ENCODE measurements at regions not wholly inside any gene's neighbourhood (a gene's known extent, or its start where the extent isn't known, plus 50 kb on each side); places are given as distances from the start of the nearest gene placed in this dataset.

GRCh38 chr5:53250201-53250550 lies 140.6 kb upstream of the MOCS2 start:
- Histone ChIP-seq H3K9me3 (ENCODE audit: control insufficient read depth in 2 of 2, insufficient read depth in 1 of 2, low read depth in 1 of 2, low read length in 1 of 2) (no peaks in the 10 kb centered on the region), H3K4me1 (ENCODE audit: control insufficient read depth in 3 of 3, insufficient read depth in 2 of 3, low read depth in 1 of 3, low read length in 2 of 3) (no peaks in the 10 kb centered on the region), H3K27me3 (ENCODE audit: control insufficient read depth in 3 of 3, insufficient read depth in 3 of 3, low read length in 3 of 3) (no peaks in the 10 kb centered on the region), H3K4me3 (ENCODE audit: low read depth in 1 of 3, low read length in 3 of 3) (no peak overlapping the region), H3K27ac (ENCODE audit: low read depth in 1 of 3, low read length in 2 of 3) (no peak overlapping the region), H3K36me3 (ENCODE audit: control insufficient read depth in 3 of 3, insufficient read depth in 2 of 3, low read depth in 1 of 3, low read length in 3 of 3) (no peaks in the 10 kb centered on the region)
- FAIRE-seq (no peak), DNase-seq (no peak)
- 82 to 96% (median 86%) methylated on average over 2 of the region's 2 CpGs for WGBS, 3 donors

- WGBS, 3 donors: 33 to 57% (median 33%) methylated on average over 2 of the region's 2 CpGs
- no peak overlapping the region for H3K4me3 ChIP-seq (ENCODE audit: low read depth in 1 of 3, low read length in 3 of 3)
- H3K9me3 ChIP-seq (ENCODE audit: control insufficient read depth in 2 of 2, insufficient read depth in 1 of 2, low read depth in 1 of 2, low read length in 1 of 2): no peaks in the 10 kb centered on the region
- no peak overlapping the region for H3K27ac ChIP-seq (ENCODE audit: low read depth in 1 of 3, low read length in 2 of 3)
- no peak for FAIRE-seq
- H3K4me1 ChIP-seq (ENCODE audit: control insufficient read depth in 3 of 3, insufficient read depth in 2 of 3, low read depth in 1 of 3, low read length in 2 of 3): no peaks in the 10 kb centered on the region
- DNase-seq: no peak
- H3K36me3 ChIP-seq (ENCODE audit: control insufficient read depth in 3 of 3, insufficient read depth in 2 of 3, low read depth in 1 of 3, low read length in 3 of 3): no peaks in the 10 kb centered on the region
- H3K27me3 ChIP-seq (ENCODE audit: control insufficient read depth in 3 of 3, insufficient read depth in 3 of 3, low read length in 3 of 3): no peaks in the 10 kb centered on the region
These were observed 143.9 kb upstream of the MOCS2 start for GRCh38 chr5:53253421-53253871.

- H3K36me3 ChIP-seq (ENCODE audit: control insufficient read depth in 3 of 3, insufficient read depth in 2 of 3, low read depth in 1 of 3, low read length in 3 of 3): no peaks in the 10 kb centered on the region
- FAIRE-seq (no peak), DNase-seq (no peak)
- no peaks in the 10 kb centered on the region for H3K9me3 ChIP-seq (ENCODE audit: control insufficient read depth in 2 of 2, insufficient read depth in 1 of 2, low read depth in 1 of 2, low read length in 1 of 2)
- 51 to 77% (median 60%) methylated on average over 5 of the region's 5 CpGs for WGBS, 3 donors
- no peaks in the 10 kb centered on the region for H3K27me3 ChIP-seq (ENCODE audit: control insufficient read depth in 3 of 3, insufficient read depth in 3 of 3, low read length in 3 of 3)
- H3K4me1 ChIP-seq (ENCODE audit: control insufficient read depth in 3 of 3, insufficient read depth in 2 of 3, low read depth in 1 of 3, low read length in 2 of 3): no peaks in the 10 kb centered on the region
- H3K4me3 ChIP-seq (ENCODE audit: low read depth in 1 of 3, low read length in 3 of 3): no peak overlapping the region
- H3K27ac ChIP-seq (ENCODE audit: low read depth in 1 of 3, low read length in 2 of 3): no peak overlapping the region
These were observed 147.2 kb upstream of the MOCS2 start for GRCh38 chr5:53256746-53257145.

- DNase-seq (no peak), FAIRE-seq (no peak)
- WGBS, 3 donors: 89% methylated on average over 2 of the region's 2 CpGs
- Histone ChIP-seq H3K4me1 (ENCODE audit: control insufficient read depth in 3 of 3, insufficient read depth in 2 of 3, low read depth in 1 of 3, low read length in 2 of 3) (no peaks in the 10 kb centered on the region), H3K36me3 (ENCODE audit: control insufficient read depth in 3 of 3, insufficient read depth in 2 of 3, low read depth in 1 of 3, low read length in 3 of 3) (no peaks in the 10 kb centered on the region), H3K27me3 (ENCODE audit: control insufficient read depth in 3 of 3, insufficient read depth in 3 of 3, low read length in 3 of 3) (no peaks in the 10 kb centered on the region), H3K9me3 (ENCODE audit: control insufficient read depth in 2 of 2, insufficient read depth in 1 of 2, low read depth in 1 of 2, low read length in 1 of 2) (no peaks in the 10 kb centered on the region), H3K27ac (ENCODE audit: low read depth in 1 of 3, low read length in 2 of 3) (no peak overlapping the region), H3K4me3 (ENCODE audit: low read depth in 1 of 3, low read length in 3 of 3) (no peak overlapping the region)
These were observed 148.3 kb upstream of the MOCS2 start for GRCh38 chr5:53257806-53258373.

- FAIRE-seq: no peak
- Histone ChIP-seq H3K36me3 (ENCODE audit: control insufficient read depth in 3 of 3, insufficient read depth in 2 of 3, low read depth in 1 of 3, low read length in 3 of 3) (no peaks in the 10 kb centered on the region), H3K4me1 (ENCODE audit: control insufficient read depth in 3 of 3, insufficient read depth in 2 of 3, low read depth in 1 of 3, low read length in 2 of 3) (no peaks in the 10 kb centered on the region), H3K9me3 (ENCODE audit: control insufficient read depth in 2 of 2, insufficient read depth in 1 of 2, low read depth in 1 of 2, low read length in 1 of 2) (no peaks in the 10 kb centered on the region), H3K27ac (ENCODE audit: low read depth in 1 of 3, low read length in 2 of 3) (no peak overlapping the region), H3K4me3 (ENCODE audit: low read depth in 1 of 3, low read length in 3 of 3) (no peak overlapping the region), H3K27me3 (ENCODE audit: control insufficient read depth in 3 of 3, insufficient read depth in 3 of 3, low read length in 3 of 3) (no peaks in the 10 kb centered on the region)
- 58 to 77% (median 59%) methylated on average over 1 of the region's 1 CpG for WGBS, 3 donors
- DNase-seq: no peak
These were observed 149.6 kb upstream of the MOCS2 start for GRCh38 chr5:53259176-53259575.

GRCh38 chr5:53260446-53260845 lies 150.9 kb upstream of the MOCS2 start:
- H3K4me1 ChIP-seq (ENCODE audit: control insufficient read depth in 3 of 3, insufficient read depth in 2 of 3, low read depth in 1 of 3, low read length in 2 of 3): no peaks in the 10 kb centered on the region
- H3K36me3 ChIP-seq (ENCODE audit: control insufficient read depth in 3 of 3, insufficient read depth in 2 of 3, low read depth in 1 of 3, low read length in 3 of 3): no peaks in the 10 kb centered on the region
- no peaks in the 10 kb centered on the region for H3K27me3 ChIP-seq (ENCODE audit: control insufficient read depth in 3 of 3, insufficient read depth in 3 of 3, low read length in 3 of 3)
- FAIRE-seq (no peak), DNase-seq (no peak)
- no peak overlapping the region for H3K27ac ChIP-seq (ENCODE audit: low read depth in 1 of 3, low read length in 2 of 3)
- H3K9me3 ChIP-seq (ENCODE audit: control insufficient read depth in 2 of 2, insufficient read depth in 1 of 2, low read depth in 1 of 2, low read length in 1 of 2): no peaks in the 10 kb centered on the region
- 88 to 94% (median 89%) methylated on average over 1 of the region's 1 CpG for WGBS, 3 donors
- no peak overlapping the region for H3K4me3 ChIP-seq (ENCODE audit: low read depth in 1 of 3, low read length in 3 of 3)

- DNase-seq (no peak), FAIRE-seq (no peak)
- H3K4me3 ChIP-seq (ENCODE audit: low read depth in 1 of 3, low read length in 3 of 3): no peak overlapping the region
- H3K36me3 ChIP-seq (ENCODE audit: control insufficient read depth in 3 of 3, insufficient read depth in 2 of 3, low read depth in 1 of 3, low read length in 3 of 3): no peaks in the 10 kb centered on the region
- no peaks in the 10 kb centered on the region for H3K4me1 ChIP-seq (ENCODE audit: control insufficient read depth in 3 of 3, insufficient read depth in 2 of 3, low read depth in 1 of 3, low read length in 2 of 3)
- H3K27me3 ChIP-seq (ENCODE audit: control insufficient read depth in 3 of 3, insufficient read depth in 3 of 3, low read length in 3 of 3): no peaks in the 10 kb centered on the region
- 68 to 87% (median 82%) methylated on average over 3 of the region's 3 CpGs for WGBS, 3 donors
- H3K9me3 ChIP-seq (ENCODE audit: control insufficient read depth in 2 of 2, insufficient read depth in 1 of 2, low read depth in 1 of 2, low read length in 1 of 2): no peaks in the 10 kb centered on the region
- H3K27ac ChIP-seq (ENCODE audit: low read depth in 1 of 3, low read length in 2 of 3): no peak overlapping the region
These were observed 151.7 kb upstream of the MOCS2 start for GRCh38 chr5:53261245-53261644.

GRCh38 chr5:53262348-53262970 lies 152.9 kb upstream of the MOCS2 start:
- WGBS, 3 donors: 78 to 83% (median 82%) methylated on average over 4 of the region's 4 CpGs
- FAIRE-seq: no peak
- H3K4me1 ChIP-seq (ENCODE audit: control insufficient read depth in 3 of 3, insufficient read depth in 2 of 3, low read depth in 1 of 3, low read length in 2 of 3): no peaks in the 10 kb centered on the region
- no peak overlapping the region for H3K27ac ChIP-seq (ENCODE audit: low read depth in 1 of 3, low read length in 2 of 3)
- no peak overlapping the region for H3K4me3 ChIP-seq (ENCODE audit: low read depth in 1 of 3, low read length in 3 of 3)
- H3K36me3 ChIP-seq (ENCODE audit: control insufficient read depth in 3 of 3, insufficient read depth in 2 of 3, low read depth in 1 of 3, low read length in 3 of 3): no peaks in the 10 kb centered on the region
- no peaks in the 10 kb centered on the region for H3K9me3 ChIP-seq (ENCODE audit: control insufficient read depth in 2 of 2, insufficient read depth in 1 of 2, low read depth in 1 of 2, low read length in 1 of 2)
- DNase-seq: no peak
- H3K27me3 ChIP-seq (ENCODE audit: control insufficient read depth in 3 of 3, insufficient read depth in 3 of 3, low read length in 3 of 3): no peaks in the 10 kb centered on the region

GRCh38 chr5:53263151-53263550 lies 153.6 kb upstream of the MOCS2 start:
- H3K9me3 ChIP-seq (ENCODE audit: control insufficient read depth in 2 of 2, insufficient read depth in 1 of 2, low read depth in 1 of 2, low read length in 1 of 2): peaks cover 0 to 7% of the 10 kb centered on the region in 2 donors
- no peaks in the 10 kb centered on the region for H3K36me3 ChIP-seq (ENCODE audit: control insufficient read depth in 3 of 3, insufficient read depth in 2 of 3, low read depth in 1 of 3, low read length in 3 of 3)
- H3K4me1 ChIP-seq (ENCODE audit: control insufficient read depth in 3 of 3, insufficient read depth in 2 of 3, low read depth in 1 of 3, low read length in 2 of 3): no peaks in the 10 kb centered on the region
- H3K27ac ChIP-seq (ENCODE audit: low read depth in 1 of 3, low read length in 2 of 3): no peak overlapping the region
- WGBS, 3 donors: 90 to 97% (median 95%) methylated on average over 1 of the region's 1 CpG
- DNase-seq: no peak
- no peak for FAIRE-seq
- no peak overlapping the region for H3K4me3 ChIP-seq (ENCODE audit: low read depth in 1 of 3, low read length in 3 of 3)
- H3K27me3 ChIP-seq (ENCODE audit: control insufficient read depth in 3 of 3, insufficient read depth in 3 of 3, low read length in 3 of 3): no peaks in the 10 kb centered on the region
